ENCODE measurements at regions not wholly inside any gene's neighbourhood (a gene's known extent, or its start where the extent isn't known, plus 50 kb on each side); places are given as distances from the start of the nearest gene placed in this dataset.

DNA sequence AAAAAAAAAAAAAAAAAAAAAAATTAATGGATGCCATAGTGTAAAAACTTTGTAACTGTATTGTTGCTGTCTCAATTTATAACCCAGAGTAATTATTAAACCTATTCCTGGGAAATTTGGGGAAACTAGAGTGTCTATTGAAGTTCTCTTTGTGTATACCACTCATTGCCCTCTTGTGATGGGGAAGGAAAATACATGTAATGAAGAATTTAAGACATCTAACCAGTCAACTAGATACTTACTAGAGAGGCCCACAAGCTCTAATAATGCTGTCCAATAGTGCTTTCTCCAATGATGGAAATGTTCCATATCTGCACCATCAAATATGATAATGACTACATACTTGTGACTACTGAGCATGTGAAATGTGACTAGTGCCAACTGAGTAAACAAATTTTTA, 168.5 kb upstream of the SLC39A10 start:
- TF ChIP-seq, protein P1, sequence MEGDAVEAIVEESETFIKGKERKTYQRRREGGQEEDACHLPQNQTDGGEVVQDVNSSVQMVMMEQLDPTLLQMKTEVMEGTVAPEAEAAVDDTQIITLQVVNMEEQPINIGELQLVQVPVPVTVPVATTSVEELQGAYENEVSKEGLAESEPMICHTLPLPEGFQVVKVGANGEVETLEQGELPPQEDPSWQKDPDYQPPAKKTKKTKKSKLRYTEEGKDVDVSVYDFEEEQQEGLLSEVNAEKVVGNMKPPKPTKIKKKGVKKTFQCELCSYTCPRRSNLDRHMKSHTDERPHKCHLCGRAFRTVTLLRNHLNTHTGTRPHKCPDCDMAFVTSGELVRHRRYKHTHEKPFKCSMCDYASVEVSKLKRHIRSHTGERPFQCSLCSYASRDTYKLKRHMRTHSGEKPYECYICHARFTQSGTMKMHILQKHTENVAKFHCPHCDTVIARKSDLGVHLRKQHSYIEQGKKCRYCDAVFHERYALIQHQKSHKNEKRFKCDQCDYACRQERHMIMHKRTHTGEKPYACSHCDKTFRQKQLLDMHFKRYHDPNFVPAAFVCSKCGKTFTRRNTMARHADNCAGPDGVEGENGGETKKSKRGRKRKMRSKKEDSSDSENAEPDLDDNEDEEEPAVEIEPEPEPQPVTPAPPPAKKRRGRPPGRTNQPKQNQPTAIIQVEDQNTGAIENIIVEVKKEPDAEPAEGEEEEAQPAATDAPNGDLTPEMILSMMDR (IDR thresholded peaks at IDR 0.05; ENCODE audit: extremely low read depth, insufficient read depth, missing control alignments): no peak
- no peak for DNase-seq (ENCODE audit: low spot score)
- in situ Hi-C loops (cut with MboI; ENCODE audit: low pct_unique_long_range_greater_than_20kb, low sequenced_read_pairs, unreplicated experiment): loop anchor here (25.0 kb wide), 2 partner anchors 174 to 574 kb away; partner anchors contain the start of genes DNAH7 and SLC39A10

DNA sequence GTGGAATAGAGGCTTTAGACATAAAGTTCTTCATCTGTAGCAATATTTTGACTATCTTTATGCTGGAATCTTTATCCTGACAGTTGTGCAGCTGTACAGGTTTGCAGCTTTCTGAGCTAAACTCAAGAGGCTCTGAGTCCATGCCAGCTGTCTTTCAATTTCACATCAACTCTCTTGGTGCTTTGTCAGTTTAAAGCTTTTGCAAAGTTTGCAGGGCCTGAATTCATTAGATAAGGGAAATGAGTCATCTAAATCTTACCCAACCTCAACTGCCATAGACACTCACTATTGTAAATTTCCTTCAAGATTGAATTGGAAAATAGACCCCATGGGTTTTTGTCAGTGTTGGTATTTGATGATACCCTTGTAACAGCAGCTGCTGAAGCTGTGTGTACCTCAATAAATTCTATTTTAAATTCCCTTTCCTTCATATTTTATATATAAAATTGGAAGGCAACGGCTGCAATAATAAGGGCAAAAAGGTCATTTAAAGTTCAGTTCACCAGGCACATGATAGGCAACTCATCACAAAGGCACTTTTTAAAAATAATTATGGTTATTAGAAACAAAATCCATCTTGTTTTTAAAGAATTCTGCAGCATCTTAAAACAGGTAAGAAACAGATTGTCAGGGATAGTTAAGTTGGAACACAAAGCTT, 169.9 kb upstream of the SLC39A10 start:
- DNase-seq (ENCODE audit: low spot score): no peak
- TF ChIP-seq, protein P1 (IDR thresholded peaks at IDR 0.05; ENCODE audit: extremely low read depth, insufficient read depth, missing control alignments): no peak
- in situ Hi-C loops (cut with MboI; ENCODE audit: low pct_unique_long_range_greater_than_20kb, low sequenced_read_pairs, unreplicated experiment): loop anchor here (25.0 kb wide), 2 partner anchors 175 to 575 kb away; partner anchors contain the start of genes DNAH7 and SLC39A10

GRCh38 chr2:195486520-195486919, 170.5 kb upstream of the SLC39A10 start:
- in situ Hi-C loops (cut with MboI; ENCODE audit: low pct_unique_long_range_greater_than_20kb, low sequenced_read_pairs, unreplicated experiment): loop anchor here (25.0 kb wide), 2 partner anchors 176 to 576 kb away; partner anchors contain the start of genes DNAH7 and SLC39A10

DNA sequence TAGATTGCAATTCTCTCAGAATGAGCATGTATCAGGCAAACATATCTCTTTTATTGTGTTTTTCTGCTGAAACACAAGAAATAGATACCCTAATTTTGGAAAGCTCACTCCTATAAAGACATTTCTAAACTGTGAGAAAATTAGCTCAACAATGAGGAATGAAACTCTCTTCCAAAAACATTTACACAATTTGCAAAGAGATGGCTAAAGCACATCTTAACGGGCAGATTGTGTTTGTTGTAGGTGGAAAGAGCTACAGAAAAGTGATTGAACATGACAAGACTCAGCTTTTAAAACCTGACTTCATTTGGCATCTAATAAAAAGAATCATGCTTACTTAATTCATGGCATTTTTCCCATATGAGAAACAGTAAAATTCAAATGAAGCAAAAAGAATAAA, 175.0 kb upstream of the SLC39A10 start:
- in situ Hi-C loops (cut with MboI; ENCODE audit: low pct_unique_long_range_greater_than_20kb, low sequenced_read_pairs, unreplicated experiment): loop anchor here (25.0 kb wide), 2 partner anchors 180 to 580 kb away; partner anchors contain the start of genes DNAH7 and SLC39A10
- TF ChIP-seq, protein P1 (IDR thresholded peaks at IDR 0.05; ENCODE audit: extremely low read depth, insufficient read depth, missing control alignments): no peak
- no peak for DNase-seq (ENCODE audit: low spot score)

More at GRCh38 chr2:195486520-195486919, 170.5 kb upstream of the SLC39A10 start:
- TF ChIP-seq, protein P1 (IDR thresholded peaks at IDR 0.05; ENCODE audit: extremely low read depth, insufficient read depth, missing control alignments): no peak
- DNase-seq (ENCODE audit: low spot score): no peak

DNA sequence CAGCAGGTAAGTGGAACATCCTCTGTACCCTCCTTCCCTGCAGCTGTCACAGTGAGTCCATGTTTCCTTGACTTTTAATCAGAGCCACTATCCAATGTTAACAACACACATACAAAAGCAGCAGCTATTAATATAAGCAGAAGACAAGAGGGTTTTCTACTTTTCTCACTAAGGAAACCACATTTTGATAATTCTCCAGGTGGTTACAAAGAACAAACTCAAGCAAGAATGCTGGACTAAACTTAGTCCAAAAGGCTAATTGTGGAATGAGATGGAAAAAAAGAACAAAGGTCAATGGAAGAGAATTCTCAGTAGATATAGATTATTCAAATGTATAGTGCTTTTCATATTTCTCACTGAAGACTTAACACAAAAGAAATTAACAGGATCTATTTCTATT, 176.9 kb upstream of the SLC39A10 start:
- DNase-seq (ENCODE audit: low spot score): no peak
- TF ChIP-seq, protein P1 (IDR thresholded peaks at IDR 0.05; ENCODE audit: extremely low read depth, insufficient read depth, missing control alignments): no peak
- in situ Hi-C loops (cut with MboI; ENCODE audit: low pct_unique_long_range_greater_than_20kb, low sequenced_read_pairs, unreplicated experiment): loop anchor here (25.0 kb wide), 2 partner anchors 182 to 582 kb away; partner anchors contain the start of genes DNAH7 and SLC39A10

GRCh38 chr2:195479407-195479806, 177.6 kb upstream of the SLC39A10 start:
- in situ Hi-C loops (cut with MboI; ENCODE audit: low pct_unique_long_range_greater_than_20kb, low sequenced_read_pairs, unreplicated experiment): loop anchor here (25.0 kb wide), 2 partner anchors 183 to 583 kb away; partner anchors contain the start of genes DNAH7 and SLC39A10
- TF ChIP-seq, protein P1 (IDR thresholded peaks at IDR 0.05; ENCODE audit: extremely low read depth, insufficient read depth, missing control alignments): no peak
- DNase-seq (ENCODE audit: low spot score): no peak
